ENCODE measurements at regions not wholly inside any gene's neighbourhood (a gene's known extent, or its start where the extent isn't known, plus 50 kb on each side); places are given as distances from the start of the nearest gene placed in this dataset.

- no peak for DNase-seq
Observed at GRCh38 chr16:73510852-73511251, 462.9 kb upstream of the ZFHX3 start.

- no peak for DNase-seq
Observed at GRCh38 chr16:73506568-73507056, 458.7 kb upstream of the ZFHX3 start.

- DNase-seq, result no peak
Observed at GRCh38 chr16:73505577-73505976, 457.6 kb upstream of the ZFHX3 start.

GRCh38 chr16:73504591-73505575, 457.0 kb upstream of the ZFHX3 start:
- no peak for DNase-seq

GRCh38 chr16:73503093-73503492, 455.2 kb upstream of the ZFHX3 start:
- no peak for DNase-seq

GRCh38 chr16:73499276-73499675, 451.3 kb upstream of the ZFHX3 start:
- DNase-seq, result no peak

- no peak for DNase-seq
Observed at GRCh38 chr16:73485880-73486279, 438.0 kb upstream of the ZFHX3 start.

- no peak for DNase-seq
Observed at GRCh38 chr16:73483934-73484711, 436.2 kb upstream of the ZFHX3 start.

- peak; percentile 86 for DNase-seq
Observed at GRCh38 chr16:73483076-73483791, 435.3 kb upstream of the ZFHX3 start.

GRCh38 chr16:73482310-73482709, 434.4 kb upstream of the ZFHX3 start:
- no peak for DNase-seq

GRCh38 chr16:73480381-73480780, 432.5 kb upstream of the ZFHX3 start:
- DNase-seq, result no peak

- DNase-seq, result no peak
Observed at GRCh38 chr16:73473713-73474112, 425.8 kb upstream of the ZFHX3 start.

GRCh38 chr16:73464834-73465233, 416.9 kb upstream of the ZFHX3 start:
- no peak for DNase-seq

GRCh38 chr16:73459586-73459985, 411.7 kb upstream of the ZFHX3 start:
- DNase-seq, result no peak

- DNase-seq, result no peak
Observed at GRCh38 chr16:73457851-73458250, 409.9 kb upstream of the ZFHX3 start.

GRCh38 chr16:73448970-73449369, 401.0 kb upstream of the ZFHX3 start:
- DNase-seq, result no peak

- DNase-seq, result no peak
Observed at GRCh38 chr16:73447846-73448245, 399.9 kb upstream of the ZFHX3 start.

GRCh38 chr16:73434621-73435020, 386.7 kb upstream of the ZFHX3 start:
- DNase-seq, result no peak

GRCh38 chr16:73433731-73434307, 385.9 kb upstream of the ZFHX3 start:
- no peak for DNase-seq

- peak; percentile 91 for DNase-seq
Observed at GRCh38 chr16:73432850-73433730, 385.2 kb upstream of the ZFHX3 start.

- DNase-seq, result no peak
Observed at GRCh38 chr16:73430138-73430537, 382.2 kb upstream of the ZFHX3 start.

GRCh38 chr16:73428121-73428520, 380.2 kb upstream of the ZFHX3 start:
- DNase-seq, result no peak
